ENCODE measurements at regions not wholly inside any gene's neighbourhood (a gene's known extent, or its start where the extent isn't known, plus 50 kb on each side); places are given as distances from the start of the nearest gene placed in this dataset.

DNA sequence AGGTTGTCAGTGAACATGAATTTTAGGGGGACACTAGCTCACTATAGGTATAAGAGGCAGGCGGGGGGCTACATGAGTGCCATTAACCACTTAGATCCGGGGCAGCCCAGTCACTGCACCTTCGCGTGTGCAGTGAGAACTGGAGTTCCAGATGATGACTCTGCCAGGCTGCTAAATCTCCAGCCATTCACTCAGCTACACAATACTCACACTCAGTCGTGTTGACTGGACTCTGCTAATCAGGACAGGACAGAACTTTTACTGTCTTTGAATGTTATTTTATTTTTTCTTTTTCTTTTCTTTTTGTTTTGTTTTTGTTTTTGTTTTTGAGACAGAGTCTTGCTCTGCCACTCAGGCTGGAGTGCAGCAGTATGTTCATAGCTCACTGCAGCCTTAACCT, 465.6 kb downstream of the AACS start:
- intact Hi-C loops (cut with DNase I): no loop called here
- Histone ChIP-seq H3K27me3 (peaks cover 0 to 19% (median 0%) of the 10 kb centered on the region in 4 donors), H3K9me3 (no peaks in the 10 kb centered on the region), H3K36me3 (no peaks in the 10 kb centered on the region), H3K27ac (no peak overlapping the region), H3K4me1 (peaks cover 0 to 7% (median 0%) of the 10 kb centered on the region in 3 donors), H3K4me3 (no peak overlapping the region)
- no peak for DNase-seq
- 59 to 68% methylated on average over 5 of the region's 5 CpGs for WGBS, 2 donors
- TF ChIP-seq, protein P1, sequence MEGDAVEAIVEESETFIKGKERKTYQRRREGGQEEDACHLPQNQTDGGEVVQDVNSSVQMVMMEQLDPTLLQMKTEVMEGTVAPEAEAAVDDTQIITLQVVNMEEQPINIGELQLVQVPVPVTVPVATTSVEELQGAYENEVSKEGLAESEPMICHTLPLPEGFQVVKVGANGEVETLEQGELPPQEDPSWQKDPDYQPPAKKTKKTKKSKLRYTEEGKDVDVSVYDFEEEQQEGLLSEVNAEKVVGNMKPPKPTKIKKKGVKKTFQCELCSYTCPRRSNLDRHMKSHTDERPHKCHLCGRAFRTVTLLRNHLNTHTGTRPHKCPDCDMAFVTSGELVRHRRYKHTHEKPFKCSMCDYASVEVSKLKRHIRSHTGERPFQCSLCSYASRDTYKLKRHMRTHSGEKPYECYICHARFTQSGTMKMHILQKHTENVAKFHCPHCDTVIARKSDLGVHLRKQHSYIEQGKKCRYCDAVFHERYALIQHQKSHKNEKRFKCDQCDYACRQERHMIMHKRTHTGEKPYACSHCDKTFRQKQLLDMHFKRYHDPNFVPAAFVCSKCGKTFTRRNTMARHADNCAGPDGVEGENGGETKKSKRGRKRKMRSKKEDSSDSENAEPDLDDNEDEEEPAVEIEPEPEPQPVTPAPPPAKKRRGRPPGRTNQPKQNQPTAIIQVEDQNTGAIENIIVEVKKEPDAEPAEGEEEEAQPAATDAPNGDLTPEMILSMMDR (IDR thresholded peaks at IDR 0.05): no peak
- no peak for TF ChIP-seq POLR2A (IDR thresholded peaks at IDR 0.05)

- Histone ChIP-seq H3K4me1 (peaks cover 0 to 7% (median 0%) of the 10 kb centered on the region in 3 donors), H3K9me3 (no peaks in the 10 kb centered on the region), H3K36me3 (no peaks in the 10 kb centered on the region), H3K27me3 (peaks cover 0 to 19% (median 0%) of the 10 kb centered on the region in 4 donors), H3K27ac (no peak overlapping the region), H3K4me3 (no peak overlapping the region)
- DNase-seq: no peak
- intact Hi-C loops (cut with DNase I): no loop called here
- TF ChIP-seq, protein P1 (IDR thresholded peaks at IDR 0.05): no peak
- TF ChIP-seq POLR2A (IDR thresholded peaks at IDR 0.05): no peak
- 81 to 83% methylated on average over 7 of the region's 7 CpGs for WGBS, 2 donors
Measured at GRCh38 chr12:125531574-125531973, 466.3 kb downstream of the AACS start.

DNA sequence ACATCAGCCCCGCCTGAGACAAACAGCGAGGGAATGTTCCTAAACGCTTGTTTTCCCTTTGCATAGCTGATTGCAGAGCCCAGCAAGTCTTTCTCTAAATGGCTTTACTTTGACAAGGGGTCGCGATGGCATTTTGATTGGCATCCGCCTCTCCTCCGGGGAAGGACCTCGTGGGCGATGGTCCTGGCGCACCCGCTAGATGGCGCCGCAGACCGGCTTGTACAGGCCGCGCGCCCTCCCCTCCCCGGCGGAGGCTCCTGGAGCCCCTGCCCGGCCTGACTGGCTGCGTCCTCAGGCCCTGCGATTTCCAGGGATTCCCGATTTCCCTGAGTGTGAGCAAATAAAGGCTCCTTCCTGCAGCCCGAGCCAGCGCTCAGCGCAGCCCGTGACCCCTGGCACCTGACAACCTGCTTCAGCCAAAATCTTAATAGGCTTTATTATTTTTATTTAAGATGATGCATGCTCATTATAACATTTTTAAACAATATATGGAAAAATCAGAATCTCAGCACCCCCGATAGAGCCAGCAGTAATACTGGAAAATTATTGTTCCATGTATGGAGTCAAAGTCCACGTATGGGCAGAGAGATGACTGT, 468.3 kb downstream of the AACS start:
- no peaks in the 10 kb centered on the region for H3K9me3 ChIP-seq
- DNase-seq: no peak
- no peak for TF ChIP-seq POLR2A (IDR thresholded peaks at IDR 0.05)
- TF ChIP-seq, protein P1 (IDR thresholded peaks at IDR 0.05): peak in 5 of 6 experiments; percentile 53 to 71 (median 59)
- intact Hi-C loops (cut with DNase I): no loop called here
- H3K27ac ChIP-seq: no peak overlapping the region
- 33 to 35% methylated on average over 5 of the region's 29 CpGs for WGBS, 2 donors
- H3K4me1 ChIP-seq: peaks cover 0 to 7% (median 0%) of the 10 kb centered on the region in 3 donors
- peaks cover 0 to 19% (median 0%) of the 10 kb centered on the region in 4 donors for H3K27me3 ChIP-seq
- H3K4me3 ChIP-seq: no peak overlapping the region
- H3K36me3 ChIP-seq: no peaks in the 10 kb centered on the region

- no peak for DNase-seq
- intact Hi-C loops (cut with DNase I): no loop called here
Measured at GRCh38 chr12:125538401-125539199, 473.4 kb downstream of the AACS start.

More at GRCh38 chr12:125538401-125539199, 473.4 kb downstream of the AACS start:
- Histone ChIP-seq H3K9me3 (no peaks in the 10 kb centered on the region), H3K4me3 (no peak overlapping the region), H3K27ac (no peak overlapping the region), H3K4me1 (peaks cover 0 to 2% (median 0%) of the 10 kb centered on the region in 3 donors), H3K36me3 (no peaks in the 10 kb centered on the region), H3K27me3 (peaks cover 0 to 8% (median 0%) of the 10 kb centered on the region in 4 donors)
- TF ChIP-seq, protein P1 (IDR thresholded peaks at IDR 0.05): no peak
- TF ChIP-seq POLR2A (IDR thresholded peaks at IDR 0.05): no peak
- 68 to 77% methylated on average over 11 of the region's 11 CpGs for WGBS, 2 donors
